ENCODE measurements at regions not wholly inside any gene's neighbourhood (a gene's known extent, or its start where the extent isn't known, plus 50 kb on each side); places are given as distances from the start of the nearest gene placed in this dataset.

- no peak for DNase-seq
Measured at GRCh38 chr11:131307506-131307905, 62.9 kb upstream of the NTM start.

- DNase-seq, result no peak
Measured at GRCh38 chr11:131309776-131310175, 60.6 kb upstream of the NTM start.

GRCh38 chr11:131311776-131312514 lies 58.5 kb upstream of the NTM start:
- DNase-seq, result no peak
